RWPE1 (cell line): ENCODE measurements at regions not wholly inside any gene's neighbourhood (a gene's known extent, or its start where the extent isn't known, plus 50 kb on each side); places are given as distances from the start of the nearest gene placed in this dataset.

Source experiments
- CTCF ChIA-PET: fragments of 350-600 bp; sonication (Branson Sonifier 250); formaldehyde crosslinking; extraction: SDS; loops from one replicate; lab custom pipeline; 2021; lab: Yijun Ruan, JAX
- POLR2A ChIA-PET: fragments of 400-600 bp; formaldehyde crosslinking; extraction: SDS; loops from one replicate; lab custom pipeline; 2020; ENCODE audit warnings: antibody characterized with exemption; ENCODE audit not compliant: low non-redundant PET; lab: Yijun Ruan, JAX
- DNase-seq: peaks from one replicate; pipeline ENCODE4 v3.0.0; 2012; ENCODE audit warnings: low spot score
- H3K27ac ChIP-seq: fragments of 450-650 bp; 2 replicates; pipeline ENCODE4 v1.5.1; 2017
- TF ChIP-seq, protein P1 (sequence below): fragments of 450-650 bp; conservative IDR thresholded peaks from 2 replicates; pipeline ENCODE4 v1.5.1; 2017; ENCODE audit warnings: low read depth, mild to moderate bottlenecking

DNA sequence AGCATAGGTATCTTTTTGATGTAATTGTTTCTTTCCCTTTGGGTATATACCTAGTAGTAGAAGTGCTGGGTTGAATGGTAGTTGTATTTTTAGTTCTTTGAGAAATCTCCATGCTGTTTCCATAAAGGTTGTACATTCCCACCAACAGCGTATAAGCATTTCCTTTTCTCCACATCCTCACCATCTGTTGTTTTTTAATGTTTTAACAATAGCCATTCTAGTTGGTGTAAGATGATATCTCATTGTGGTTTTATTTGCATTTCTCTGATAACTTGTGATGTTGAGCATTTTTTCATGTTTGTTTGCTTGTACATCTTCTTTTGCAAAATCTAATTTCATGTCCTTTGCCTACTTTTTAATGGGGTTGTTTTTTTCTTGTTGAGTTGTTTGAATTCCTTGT lies 80.0 kb upstream of the TMC3 start:
- POLR2A ChIA-PET, result no interaction called here
- CTCF ChIA-PET, result no interaction called here
- TF ChIP-seq, protein P1, sequence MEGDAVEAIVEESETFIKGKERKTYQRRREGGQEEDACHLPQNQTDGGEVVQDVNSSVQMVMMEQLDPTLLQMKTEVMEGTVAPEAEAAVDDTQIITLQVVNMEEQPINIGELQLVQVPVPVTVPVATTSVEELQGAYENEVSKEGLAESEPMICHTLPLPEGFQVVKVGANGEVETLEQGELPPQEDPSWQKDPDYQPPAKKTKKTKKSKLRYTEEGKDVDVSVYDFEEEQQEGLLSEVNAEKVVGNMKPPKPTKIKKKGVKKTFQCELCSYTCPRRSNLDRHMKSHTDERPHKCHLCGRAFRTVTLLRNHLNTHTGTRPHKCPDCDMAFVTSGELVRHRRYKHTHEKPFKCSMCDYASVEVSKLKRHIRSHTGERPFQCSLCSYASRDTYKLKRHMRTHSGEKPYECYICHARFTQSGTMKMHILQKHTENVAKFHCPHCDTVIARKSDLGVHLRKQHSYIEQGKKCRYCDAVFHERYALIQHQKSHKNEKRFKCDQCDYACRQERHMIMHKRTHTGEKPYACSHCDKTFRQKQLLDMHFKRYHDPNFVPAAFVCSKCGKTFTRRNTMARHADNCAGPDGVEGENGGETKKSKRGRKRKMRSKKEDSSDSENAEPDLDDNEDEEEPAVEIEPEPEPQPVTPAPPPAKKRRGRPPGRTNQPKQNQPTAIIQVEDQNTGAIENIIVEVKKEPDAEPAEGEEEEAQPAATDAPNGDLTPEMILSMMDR, result no peak
- DNase-seq, result no peak
- H3K27ac ChIP-seq, result no peak overlapping the region

DNA sequence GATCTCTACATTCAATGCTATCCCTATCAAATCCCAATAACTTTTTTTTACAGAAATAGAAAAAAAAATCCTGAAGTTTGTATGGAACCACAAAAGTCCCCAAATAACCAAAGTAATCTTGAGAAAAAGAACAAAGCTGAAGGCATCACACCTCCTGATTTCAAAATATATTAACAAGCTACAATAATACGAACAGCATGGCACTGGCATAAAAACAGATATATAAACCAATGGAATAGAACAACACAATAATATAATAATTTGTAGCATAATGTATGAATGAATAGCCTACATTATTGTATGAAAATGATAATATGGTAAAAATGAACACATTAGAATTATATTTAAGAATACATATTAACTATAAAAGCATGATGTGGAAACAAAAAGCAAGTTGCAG lies 76.7 kb upstream of the TMC3 start:
- H3K27ac ChIP-seq, result no peak overlapping the region
- DNase-seq, result no peak
- POLR2A ChIA-PET, result no interaction called here
- CTCF ChIA-PET, result no interaction called here
- TF ChIP-seq, protein P1, result no peak

DNA sequence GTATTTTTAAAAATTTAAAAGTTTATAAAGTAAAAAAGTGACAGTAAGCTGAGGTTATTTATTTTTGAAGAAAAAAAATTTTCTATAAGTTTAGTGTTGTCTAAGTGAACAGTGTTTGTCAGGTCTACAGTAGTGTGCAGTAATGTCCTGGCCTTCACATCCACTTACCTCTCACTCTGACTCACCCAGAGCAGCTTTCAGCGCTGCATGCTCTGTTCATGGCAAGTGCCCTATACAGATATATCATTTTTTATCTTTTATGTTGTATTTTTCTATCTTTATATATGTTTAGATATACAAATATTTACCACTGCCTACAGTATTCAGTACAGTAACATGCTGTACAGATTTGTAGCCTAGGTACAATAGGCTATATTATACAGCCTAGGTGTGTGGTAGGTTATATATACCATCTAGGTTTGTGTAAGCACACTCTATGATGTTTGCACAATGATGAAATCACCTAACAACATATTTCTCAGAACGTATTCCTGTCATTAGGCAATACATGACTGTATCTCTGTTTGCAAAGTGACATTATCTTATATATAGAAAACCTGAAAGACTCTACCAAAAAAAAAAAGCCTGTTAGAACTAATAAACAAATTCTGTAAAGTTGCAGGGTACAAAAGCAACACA lies 75.9 kb upstream of the TMC3 start:
- POLR2A ChIA-PET, result no interaction called here
- CTCF ChIA-PET, result no interaction called here
- H3K27ac ChIP-seq, result no peak overlapping the region
- TF ChIP-seq, protein P1, result no peak
- no peak for DNase-seq

DNA sequence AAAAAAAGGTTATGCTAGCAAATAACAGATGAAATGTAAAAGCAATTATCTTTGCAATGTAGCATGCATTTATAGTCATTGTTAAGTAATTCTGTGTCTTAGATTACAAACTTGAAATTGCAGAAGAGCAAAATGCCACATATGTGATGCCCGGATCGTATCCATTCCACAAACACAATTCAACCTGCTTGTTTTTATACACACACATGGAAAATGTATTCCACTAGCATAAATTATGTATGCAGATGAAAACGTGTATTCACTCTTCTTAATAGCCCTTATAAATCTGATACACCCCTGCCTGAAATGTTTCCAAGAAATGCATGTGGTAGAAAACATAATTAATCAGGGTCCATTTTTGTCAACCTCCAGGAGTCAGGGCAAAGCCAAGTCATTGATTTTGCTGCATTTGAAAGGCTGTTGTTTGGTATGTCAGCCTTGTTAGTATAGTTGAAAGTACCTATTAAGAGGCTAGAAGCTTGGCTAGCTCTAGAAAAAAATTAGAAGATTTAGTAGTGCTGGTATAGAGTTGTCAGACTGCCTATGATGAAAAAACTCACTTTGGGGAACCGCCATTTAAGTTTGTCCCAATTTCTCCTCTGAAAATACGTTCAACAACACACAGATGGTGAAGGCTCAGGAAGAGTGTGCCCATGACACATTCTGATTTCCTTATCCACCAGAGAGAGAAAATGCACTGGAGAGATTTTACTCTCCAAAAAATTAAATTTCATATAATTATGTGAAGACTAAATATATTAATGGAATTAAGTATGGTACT lies 69.2 kb upstream of the TMC3 start:
- POLR2A ChIA-PET, result no interaction called here
- no peak for DNase-seq

DNA sequence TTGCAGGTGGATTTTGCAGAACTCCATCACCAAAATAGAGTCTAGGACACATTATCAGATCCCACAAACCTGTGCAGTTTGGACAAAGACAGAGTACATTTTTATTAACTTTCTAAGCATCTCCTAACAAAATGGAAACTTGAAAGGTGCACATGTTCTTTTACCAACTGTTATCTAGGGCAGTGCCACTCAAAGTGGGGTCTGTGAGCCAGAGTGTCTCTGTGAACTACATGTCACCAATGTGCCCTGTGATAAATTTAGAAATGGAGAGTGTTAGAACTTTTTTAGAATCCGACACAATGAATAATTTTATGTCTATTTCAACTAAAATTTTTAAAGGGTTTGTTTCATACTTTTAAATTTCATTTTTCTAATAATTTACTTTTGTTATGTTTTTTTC lies 68.4 kb upstream of the TMC3 start:
- TF ChIP-seq, protein P1, result no peak
- no peak for DNase-seq
- CTCF ChIA-PET, result no interaction called here
- POLR2A ChIA-PET, result no interaction called here
- no peak overlapping the region for H3K27ac ChIP-seq

More for the DNA sequence above, 69.2 kb upstream of the TMC3 start:
- CTCF ChIA-PET, result interaction anchor here (0.5 kb wide), 1 partner anchor 169 kb away, joined by 4 read pairs; no protein-coding TSS in a partner anchor
- no peak overlapping the region for H3K27ac ChIP-seq
- TF ChIP-seq, protein P1, result no peak

DNA sequence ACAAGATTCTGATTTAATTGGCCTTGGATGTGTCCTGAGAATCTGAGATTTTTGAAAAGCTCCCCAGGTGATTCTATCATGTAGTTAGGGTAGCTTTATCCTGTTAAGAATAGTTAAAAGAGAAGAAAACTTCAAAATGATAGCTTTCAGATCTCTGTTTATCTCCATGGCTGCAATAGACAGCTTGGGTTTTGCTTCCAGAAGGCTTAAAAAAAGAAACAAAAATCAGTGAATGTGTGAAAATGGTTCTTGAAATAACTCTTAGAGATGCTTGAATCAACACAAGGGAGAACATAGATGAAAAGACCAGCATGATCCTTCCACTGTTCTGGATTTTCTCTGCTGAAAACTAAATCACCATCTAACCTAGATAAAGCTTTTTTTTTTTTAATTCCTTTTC lies 60.8 kb upstream of the TMC3 start:
- no peak for DNase-seq
- no peak overlapping the region for H3K27ac ChIP-seq
- POLR2A ChIA-PET, result no interaction called here
- TF ChIP-seq, protein P1, result no peak
- CTCF ChIA-PET, result interaction anchor here (0.5 to 0.7 kb wide), 4 partner anchors 27 to 676 kb away, joined by 3 to 4 read pairs (median 4); no protein-coding TSS in a partner anchor
